H1 (cell line): ENCODE measurements at regions not wholly inside any gene's neighbourhood (a gene's known extent, or its start where the extent isn't known, plus 50 kb on each side); places are given as distances from the start of the nearest gene placed in this dataset.

Experiments
- FOSL1 ChIP-seq: IDR thresholded peaks from 2 replicates; pipeline ENCODE4 v1.6.1; 2011; ENCODE audit warnings: mild to moderate bottlenecking, low read depth, low read length, moderate library complexity; ENCODE audit not compliant: insufficient read depth
- RFX5 ChIP-seq: IDR thresholded peaks from 2 replicates; pipeline ENCODE4 v1.6.1; 2011; ENCODE audit warnings: low read depth, low read length, improper control_type of control experiment, borderline replicate concordance
- TAF7 ChIP-seq: optimal IDR thresholded peaks from 2 replicates; pipeline ENCODE3; 2011; ENCODE audit warnings: low read depth, mild to moderate bottlenecking, inconsistent platforms, low read length, moderate library complexity, borderline replicate concordance
- TF ChIP-seq, protein P1 (sequence below): IDR thresholded peaks from 2 replicates; pipeline ENCODE4 v1.6.1; 2012; ENCODE audit warnings: low read length, inconsistent platforms
- TF ChIP-seq, protein P2 (sequence below), 3 experiments: IDR thresholded peaks; 1 replicate in 2 of 3; 2 replicates in 1 of 3; pipeline versions ENCODE4 v1.5.1 to v1.6.1; 2011; ENCODE audit warnings: low read length in 3 of 3, mild to moderate bottlenecking in 3 of 3, inconsistent platforms in 2 of 3, low read depth in 1 of 3, moderate library complexity in 1 of 3; ENCODE audit not compliant: insufficient read depth in 1 of 3; ENCODE audit errors: control extremely low read depth in 1 of 3
- TF ChIP-seq, protein P3 (sequence below): IDR thresholded peaks from 2 replicates; pipeline ENCODE4 v1.6.1; 2011; ENCODE audit warnings: low read depth, mild to moderate bottlenecking, low read length; ENCODE audit not compliant: insufficient read depth

DNA sequence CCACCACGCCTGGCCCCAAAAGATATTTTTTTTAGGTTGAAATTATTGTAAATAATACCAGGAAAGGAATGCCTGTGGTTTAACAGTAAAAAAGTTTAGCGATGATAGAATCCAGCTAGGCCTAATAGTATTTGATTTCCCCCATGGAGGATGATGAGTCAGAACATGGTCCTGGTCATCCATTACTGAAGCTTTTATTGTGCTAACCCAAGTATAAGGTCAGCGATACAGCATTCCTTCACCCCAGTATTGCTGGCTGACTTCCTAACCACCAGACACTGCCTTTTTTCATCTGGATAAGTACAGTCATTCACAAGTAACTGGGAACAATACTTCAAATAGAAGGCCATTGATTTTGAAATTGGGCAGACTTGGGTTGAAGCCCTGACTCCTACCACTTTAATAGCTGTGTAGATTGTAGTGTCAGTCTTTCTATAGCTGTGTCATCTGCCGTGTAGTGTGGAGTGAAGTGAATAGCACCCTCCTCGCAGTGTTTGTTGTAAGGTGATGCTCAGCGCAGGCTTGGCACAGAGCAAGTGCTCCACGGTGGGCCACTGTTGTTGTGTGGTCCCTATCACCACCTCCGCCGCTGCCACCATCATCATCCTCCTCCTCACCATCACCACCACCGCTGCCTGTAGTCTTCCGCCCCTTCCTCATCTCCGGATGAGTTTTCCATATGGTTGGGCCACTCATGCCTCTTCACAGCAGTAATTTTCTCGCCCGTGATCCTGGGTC is 436.0 kb upstream of the TPM1 start (continued):
- TF ChIP-seq, protein P1, sequence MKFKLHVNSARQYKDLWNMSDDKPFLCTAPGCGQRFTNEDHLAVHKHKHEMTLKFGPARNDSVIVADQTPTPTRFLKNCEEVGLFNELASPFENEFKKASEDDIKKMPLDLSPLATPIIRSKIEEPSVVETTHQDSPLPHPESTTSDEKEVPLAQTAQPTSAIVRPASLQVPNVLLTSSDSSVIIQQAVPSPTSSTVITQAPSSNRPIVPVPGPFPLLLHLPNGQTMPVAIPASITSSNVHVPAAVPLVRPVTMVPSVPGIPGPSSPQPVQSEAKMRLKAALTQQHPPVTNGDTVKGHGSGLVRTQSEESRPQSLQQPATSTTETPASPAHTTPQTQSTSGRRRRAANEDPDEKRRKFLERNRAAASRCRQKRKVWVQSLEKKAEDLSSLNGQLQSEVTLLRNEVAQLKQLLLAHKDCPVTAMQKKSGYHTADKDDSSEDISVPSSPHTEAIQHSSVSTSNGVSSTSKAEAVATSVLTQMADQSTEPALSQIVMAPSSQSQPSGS: no peak
- TF ChIP-seq FOSL1: no peak
- TF ChIP-seq, protein P2, sequence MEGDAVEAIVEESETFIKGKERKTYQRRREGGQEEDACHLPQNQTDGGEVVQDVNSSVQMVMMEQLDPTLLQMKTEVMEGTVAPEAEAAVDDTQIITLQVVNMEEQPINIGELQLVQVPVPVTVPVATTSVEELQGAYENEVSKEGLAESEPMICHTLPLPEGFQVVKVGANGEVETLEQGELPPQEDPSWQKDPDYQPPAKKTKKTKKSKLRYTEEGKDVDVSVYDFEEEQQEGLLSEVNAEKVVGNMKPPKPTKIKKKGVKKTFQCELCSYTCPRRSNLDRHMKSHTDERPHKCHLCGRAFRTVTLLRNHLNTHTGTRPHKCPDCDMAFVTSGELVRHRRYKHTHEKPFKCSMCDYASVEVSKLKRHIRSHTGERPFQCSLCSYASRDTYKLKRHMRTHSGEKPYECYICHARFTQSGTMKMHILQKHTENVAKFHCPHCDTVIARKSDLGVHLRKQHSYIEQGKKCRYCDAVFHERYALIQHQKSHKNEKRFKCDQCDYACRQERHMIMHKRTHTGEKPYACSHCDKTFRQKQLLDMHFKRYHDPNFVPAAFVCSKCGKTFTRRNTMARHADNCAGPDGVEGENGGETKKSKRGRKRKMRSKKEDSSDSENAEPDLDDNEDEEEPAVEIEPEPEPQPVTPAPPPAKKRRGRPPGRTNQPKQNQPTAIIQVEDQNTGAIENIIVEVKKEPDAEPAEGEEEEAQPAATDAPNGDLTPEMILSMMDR (IDR thresholded peaks at IDR 0.05; ENCODE audit: control extremely low read depth in 1 of 3, insufficient read depth in 1 of 3, low read depth in 1 of 3, low read length in 3 of 3): no peak
- TF ChIP-seq RFX5: no peak
- TF ChIP-seq TAF7: no peak
- TF ChIP-seq, protein P3, sequence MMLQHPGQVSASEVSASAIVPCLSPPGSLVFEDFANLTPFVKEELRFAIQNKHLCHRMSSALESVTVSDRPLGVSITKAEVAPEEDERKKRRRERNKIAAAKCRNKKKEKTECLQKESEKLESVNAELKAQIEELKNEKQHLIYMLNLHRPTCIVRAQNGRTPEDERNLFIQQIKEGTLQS: no peak
- TF ChIP-seq, all 59 proteins: peak for 0
